Upper lobe of right lung (tissue), 1 donor: ENCODE measurements at regions not wholly inside any gene's neighbourhood (a gene's known extent, or its start where the extent isn't known, plus 50 kb on each side); places are given as distances from the start of the nearest gene placed in this dataset.
A peak's percentile ranks its signal among the peaks of the same experiment; 100 is the strongest.
"Not testable (repeated sequence)": the region's sequence is repeated elsewhere in the genome, so short reads cannot be mapped to it uniquely, and the experiment has no call there.

Experiments
- ATAC-seq: fragments of 200-7000 bp; cut with Tn5 transposase; one replicate; pipeline ENCODE4 v1.9.1; 2020; ENCODE audit warnings: mild to moderate bottlenecking, moderate library complexity
- DNase-seq: peaks from one replicate; pipeline ENCODE4 v3.0.0-alpha.2; 2020
- H3K27ac ChIP-seq: fragments of 200-600 bp; one replicate; pipeline ENCODE4 v1.8.0; 2022
- H3K27me3 ChIP-seq: fragments of 200-600 bp; one replicate; pipeline ENCODE4 v1.8.0; 2022; ENCODE audit warnings: mild to moderate bottlenecking
- H3K36me3 ChIP-seq: fragments of 200-600 bp; one replicate; pipeline ENCODE4 v1.8.0; 2022
- H3K4me1 ChIP-seq: fragments of 200-600 bp; one replicate; pipeline ENCODE4 v1.8.0; 2022
- H3K4me3 ChIP-seq: fragments of 200-600 bp; one replicate; pipeline ENCODE4 v1.8.0; 2022; ENCODE audit warnings: mild to moderate bottlenecking
- H3K9me3 ChIP-seq: fragments of 200-600 bp; one replicate; pipeline ENCODE4 v1.8.0; 2022
- CTCF ChIP-seq: fragments of 200-600 bp; IDR thresholded peaks from one replicate; pipeline ENCODE4 v1.8.0; 2022; ENCODE audit warnings: antibody characterized with exemption
- intact Hi-C: fragments of 100-400 bp; cut with DNase I; formaldehyde crosslinking; loops from one replicate; pipeline ENCODE4 v1.11.0; 2022
- donor health status: DM: no; HTN: yes; CAD: no; lungs with severe emphysema.

- ATAC-seq = no peak
- no peak overlapping the region for H3K4me3 ChIP-seq
- no peaks in the 10 kb centered on the region for H3K36me3 ChIP-seq
- no peak for DNase-seq
- H3K9me3 ChIP-seq = no peaks in the 10 kb centered on the region
- no peaks in the 10 kb centered on the region for H3K27me3 ChIP-seq
- no peak for TF ChIP-seq CTCF
- H3K4me1 ChIP-seq = no peaks in the 10 kb centered on the region
- intact Hi-C loops = no loop called here
- no peak overlapping the region for H3K27ac ChIP-seq
These were observed 1001.1 kb upstream of the EPHA6 start for GRCh38 chr3:95813244-95813643.

GRCh38 chr3:95815828-95816227 is 998.6 kb upstream of the EPHA6 start:
- no peak for TF ChIP-seq CTCF
- DNase-seq (no peak), ATAC-seq (no peak)
- no peaks in the 10 kb centered on the region for H3K36me3 ChIP-seq
- H3K4me1 ChIP-seq = no peaks in the 10 kb centered on the region
- H3K27me3 ChIP-seq = no peaks in the 10 kb centered on the region
- H3K27ac ChIP-seq = no peak overlapping the region
- no peak overlapping the region for H3K4me3 ChIP-seq
- no peaks in the 10 kb centered on the region for H3K9me3 ChIP-seq
- intact Hi-C loops = no loop called here

- no peak overlapping the region for H3K27ac ChIP-seq
- no peaks in the 10 kb centered on the region for H3K4me1 ChIP-seq
- no peak for TF ChIP-seq CTCF
- H3K36me3 ChIP-seq = no peaks in the 10 kb centered on the region
- ATAC-seq = no peak
- intact Hi-C loops = no loop called here
- no peak for DNase-seq
- no peaks in the 10 kb centered on the region for H3K9me3 ChIP-seq
- no peaks in the 10 kb centered on the region for H3K27me3 ChIP-seq
- no peak overlapping the region for H3K4me3 ChIP-seq
These were observed 988.0 kb upstream of the EPHA6 start for GRCh38 chr3:95826419-95826818.

GRCh38 chr3:95832146-95832545 is 982.2 kb upstream of the EPHA6 start:
- no peak for TF ChIP-seq CTCF
- ATAC-seq = no peak
- no peak overlapping the region for H3K4me3 ChIP-seq
- no peak for DNase-seq
- no peaks in the 10 kb centered on the region for H3K36me3 ChIP-seq
- intact Hi-C loops = no loop called here
- no peaks in the 10 kb centered on the region for H3K4me1 ChIP-seq
- H3K27me3 ChIP-seq = no peaks in the 10 kb centered on the region
- no peaks in the 10 kb centered on the region for H3K9me3 ChIP-seq
- H3K27ac ChIP-seq = no peak overlapping the region

GRCh38 chr3:95860628-95861027 is 953.8 kb upstream of the EPHA6 start:
- H3K4me3 ChIP-seq, H3K27ac ChIP-seq, H3K36me3 ChIP-seq, H3K4me1 ChIP-seq, H3K27me3 ChIP-seq, intact Hi-C loops, H3K9me3 ChIP-seq, ATAC-seq: not testable (repeated sequence)
- peak; percentile 41 for DNase-seq

DNA sequence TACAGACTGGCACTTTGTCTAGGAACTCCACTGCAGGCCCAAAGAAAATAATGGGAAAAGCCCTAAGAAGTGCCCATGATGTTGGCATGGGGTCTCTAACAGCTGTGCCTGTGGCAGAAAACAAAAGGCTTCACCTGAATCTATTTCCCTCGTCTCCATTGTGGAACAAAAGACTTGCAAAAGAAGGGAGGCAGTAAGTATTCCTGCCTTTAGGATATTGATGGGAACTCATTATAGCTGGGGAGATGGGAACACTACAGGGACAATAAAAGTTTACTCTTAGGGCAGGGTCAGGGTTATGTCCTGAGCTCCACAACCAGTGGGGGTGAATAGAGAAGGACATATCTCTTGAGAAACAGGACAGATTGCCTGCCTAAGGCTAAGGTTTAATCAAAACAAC is 930.6 kb upstream of the EPHA6 start:
- Histone ChIP-seq H3K27me3 (no peaks in the 10 kb centered on the region), H3K27ac (no peak overlapping the region), H3K4me1 (no peaks in the 10 kb centered on the region), H3K4me3 (no peak overlapping the region), H3K36me3 (no peaks in the 10 kb centered on the region), H3K9me3 (no peaks in the 10 kb centered on the region)
- no peak for TF ChIP-seq CTCF
- no peak for DNase-seq
- intact Hi-C loops = no loop called here
- no peak for ATAC-seq
